Glutamatergic neuron (in vitro differentiated cells): ENCODE measurements at regions not wholly inside any gene's neighbourhood (a gene's known extent, or its start where the extent isn't known, plus 50 kb on each side); places are given as distances from the start of the nearest gene placed in this dataset.

Experiments
- DNase-seq: peaks from one replicate; pipeline ENCODE4 v3.0.0; 2022
- H3K27ac Mint-ChIP-seq: one replicate; pipeline ENCODE4 v1.8.0; 2020; ENCODE audit warnings: mild to moderate bottlenecking, mixed read lengths, inconsistent platforms; ENCODE audit not compliant: unreplicated experiment
- H3K27me3 Mint-ChIP-seq: one replicate; pipeline ENCODE4 v1.8.0; 2020; ENCODE audit warnings: mild to moderate bottlenecking, moderate library complexity, mixed read lengths, inconsistent platforms; ENCODE audit not compliant: unreplicated experiment
- H3K36me3 Mint-ChIP-seq: one replicate; pipeline ENCODE4 v1.8.0; 2020; ENCODE audit warnings: mild to moderate bottlenecking, mixed read lengths, inconsistent platforms; ENCODE audit not compliant: unreplicated experiment
- H3K4me1 Mint-ChIP-seq: one replicate; pipeline ENCODE4 v1.8.0; 2020; ENCODE audit warnings: mild to moderate bottlenecking, low read depth, mixed read lengths, inconsistent platforms; ENCODE audit not compliant: unreplicated experiment
- H3K4me3 Mint-ChIP-seq: one replicate; pipeline ENCODE4 v1.8.0; 2020; ENCODE audit warnings: mild to moderate bottlenecking, mixed read lengths, inconsistent platforms; ENCODE audit not compliant: unreplicated experiment
- H3K9me3 Mint-ChIP-seq: one replicate; pipeline ENCODE4 v1.8.0; 2020; ENCODE audit warnings: mild to moderate bottlenecking, moderate library complexity, mixed read lengths, inconsistent platforms; ENCODE audit not compliant: unreplicated experiment
- CTCF ChIP-seq: fragments of 200-600 bp; sonication (generic); IDR thresholded peaks from one replicate; pipeline ENCODE4 v1.5.0; 2021; ENCODE audit not compliant: partially characterized antibody, unreplicated experiment

- DNase-seq: no peak
- Mint-ChIP-seq H3K27ac (no peak overlapping the region), H3K27me3 (peaks cover 3% of the 10 kb centered on the region), H3K9me3 (peaks cover 9% of the 10 kb centered on the region), H3K36me3 (peaks cover 8% of the 10 kb centered on the region), H3K4me1 (peaks cover 8% of the 10 kb centered on the region), H3K4me3 (no peak overlapping the region)
- TF ChIP-seq CTCF: no peak
These were observed 186.7 kb upstream of the DAPK1 start for GRCh38 chr9:87310827-87311523.

GRCh38 chr9:87319656-87320055 lies 178.0 kb upstream of the DAPK1 start:
- peaks cover 3% of the 10 kb centered on the region for H3K9me3 Mint-ChIP-seq
- peaks cover 16% of the 10 kb centered on the region for H3K36me3 Mint-ChIP-seq
- no peaks in the 10 kb centered on the region for H3K4me1 Mint-ChIP-seq
- no peak for DNase-seq
- TF ChIP-seq CTCF: no peak
- no peak overlapping the region for H3K27ac Mint-ChIP-seq
- H3K4me3 Mint-ChIP-seq: no peak overlapping the region
- H3K27me3 Mint-ChIP-seq: peaks cover 1% of the 10 kb centered on the region

GRCh38 chr9:87320146-87320884 lies 177.4 kb upstream of the DAPK1 start:
- no peak for DNase-seq
- H3K4me1 Mint-ChIP-seq: no peaks in the 10 kb centered on the region
- peaks cover 1% of the 10 kb centered on the region for H3K27me3 Mint-ChIP-seq
- peaks cover 3% of the 10 kb centered on the region for H3K9me3 Mint-ChIP-seq
- no peak for TF ChIP-seq CTCF
- H3K27ac Mint-ChIP-seq: no peak overlapping the region
- H3K36me3 Mint-ChIP-seq: peaks cover 14% of the 10 kb centered on the region
- no peak overlapping the region for H3K4me3 Mint-ChIP-seq

- no peak for TF ChIP-seq CTCF
These were observed 174.6 kb upstream of the DAPK1 start for GRCh38 chr9:87322840-87323635.

More at GRCh38 chr9:87322840-87323635, 174.6 kb upstream of the DAPK1 start:
- Mint-ChIP-seq H3K27ac (no peak overlapping the region), H3K4me3 (no peak overlapping the region), H3K9me3 (no peaks in the 10 kb centered on the region), H3K36me3 (peaks cover 5% of the 10 kb centered on the region), H3K4me1 (no peaks in the 10 kb centered on the region), H3K27me3 (peaks cover 1% of the 10 kb centered on the region)
- DNase-seq: no peak
